ENCODE measurements at regions not wholly inside any gene's neighbourhood (a gene's known extent, or its start where the extent isn't known, plus 50 kb on each side); places are given as distances from the start of the nearest gene placed in this dataset.

DNA sequence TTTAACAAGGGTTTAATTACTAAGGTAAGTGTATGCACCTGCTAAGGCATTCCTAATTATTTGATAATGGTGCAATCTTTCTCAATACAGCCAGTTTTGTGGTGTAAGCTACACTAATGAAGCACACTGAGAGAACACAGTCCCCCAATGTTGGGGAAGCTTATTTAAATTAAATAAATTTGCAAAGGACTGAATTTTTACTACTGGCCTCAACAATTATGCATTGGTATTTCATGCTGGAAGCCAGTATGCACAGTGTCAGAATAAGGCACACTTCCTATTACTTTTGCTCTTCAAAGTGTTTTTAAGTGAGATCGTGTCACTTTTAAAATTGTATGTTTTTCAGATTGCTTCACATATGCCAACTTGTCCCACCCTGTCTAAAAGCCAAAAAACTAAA lies 103.2 kb upstream of the ZNF521 start:
- TF ChIP-seq, protein P1, sequence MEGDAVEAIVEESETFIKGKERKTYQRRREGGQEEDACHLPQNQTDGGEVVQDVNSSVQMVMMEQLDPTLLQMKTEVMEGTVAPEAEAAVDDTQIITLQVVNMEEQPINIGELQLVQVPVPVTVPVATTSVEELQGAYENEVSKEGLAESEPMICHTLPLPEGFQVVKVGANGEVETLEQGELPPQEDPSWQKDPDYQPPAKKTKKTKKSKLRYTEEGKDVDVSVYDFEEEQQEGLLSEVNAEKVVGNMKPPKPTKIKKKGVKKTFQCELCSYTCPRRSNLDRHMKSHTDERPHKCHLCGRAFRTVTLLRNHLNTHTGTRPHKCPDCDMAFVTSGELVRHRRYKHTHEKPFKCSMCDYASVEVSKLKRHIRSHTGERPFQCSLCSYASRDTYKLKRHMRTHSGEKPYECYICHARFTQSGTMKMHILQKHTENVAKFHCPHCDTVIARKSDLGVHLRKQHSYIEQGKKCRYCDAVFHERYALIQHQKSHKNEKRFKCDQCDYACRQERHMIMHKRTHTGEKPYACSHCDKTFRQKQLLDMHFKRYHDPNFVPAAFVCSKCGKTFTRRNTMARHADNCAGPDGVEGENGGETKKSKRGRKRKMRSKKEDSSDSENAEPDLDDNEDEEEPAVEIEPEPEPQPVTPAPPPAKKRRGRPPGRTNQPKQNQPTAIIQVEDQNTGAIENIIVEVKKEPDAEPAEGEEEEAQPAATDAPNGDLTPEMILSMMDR (conservative IDR thresholded peaks at IDR 0.05; ENCODE audit: low read depth, low read length), result no peak
- no peak for TF ChIP-seq EZH2 (IDR thresholded peaks at IDR 0.05; ENCODE audit: low read length, unreplicated experiment)
